ENCODE measurements at regions not wholly inside any gene's neighbourhood (a gene's known extent, or its start where the extent isn't known, plus 50 kb on each side); places are given as distances from the start of the nearest gene placed in this dataset.
"Not testable (repeated sequence)": the region's sequence is repeated elsewhere in the genome, so short reads cannot be mapped to it uniquely, and the experiment has no call there.

DNA sequence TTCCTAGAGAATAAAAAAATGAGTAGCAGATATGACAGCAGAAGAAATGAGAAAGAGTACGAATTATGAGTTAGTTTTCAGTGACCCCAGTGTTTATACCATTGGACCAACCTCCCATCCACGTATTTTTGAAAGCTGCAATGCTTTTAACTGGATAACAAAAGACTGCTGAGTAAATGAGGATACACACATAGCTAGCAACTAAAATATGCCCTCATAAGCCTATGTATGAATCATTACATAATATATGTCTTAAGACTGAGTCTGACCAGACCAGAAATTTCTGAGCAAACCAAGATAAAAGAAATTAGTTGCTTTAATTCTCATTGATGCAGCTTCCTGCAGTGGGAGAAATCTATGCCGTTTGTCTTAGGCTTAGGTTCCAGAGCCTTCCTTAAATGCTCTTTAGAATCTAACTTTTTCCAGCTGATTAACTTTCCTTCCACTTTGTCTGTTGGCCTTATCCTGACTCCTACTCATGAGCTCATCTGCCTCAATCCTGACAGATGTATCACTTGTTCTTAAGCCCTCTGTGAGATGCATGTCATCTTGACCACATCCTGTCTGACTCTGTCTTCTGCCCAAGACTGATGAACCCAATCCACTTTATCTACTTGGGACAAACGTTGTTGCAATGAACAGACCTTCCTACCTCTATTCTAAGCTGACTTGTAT is 301.4 kb upstream of the AADAT start:
- no peak for DNase-seq

- DNase-seq = no peak
Measured at GRCh38 chr4:170389411-170389810, 299.7 kb upstream of the AADAT start.

DNA sequence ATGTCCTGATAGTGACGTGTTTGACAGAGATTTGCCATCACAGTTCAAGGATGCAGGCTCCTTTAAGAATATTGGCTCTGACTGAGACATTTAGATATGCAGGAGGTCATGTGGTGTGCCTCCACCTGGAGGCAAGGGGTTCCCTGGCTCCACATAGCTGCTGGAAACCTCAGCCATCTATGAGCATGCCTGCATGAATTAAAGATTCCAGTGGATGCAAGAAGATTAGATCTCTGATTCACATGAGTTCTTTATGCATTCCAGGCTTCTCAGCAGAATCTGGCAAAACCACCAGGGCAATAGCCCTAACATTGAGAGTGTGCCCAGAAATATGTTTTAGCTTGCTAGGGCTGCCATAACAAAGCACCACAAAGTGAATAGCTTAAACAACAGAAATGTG is 298.5 kb upstream of the AADAT start:
- DNase-seq = no peak

GRCh38 chr4:170386971-170387370 is 297.2 kb upstream of the AADAT start:
- DNase-seq = no peak

- no peak for DNase-seq
Measured at GRCh38 chr4:170386511-170386910, 296.8 kb upstream of the AADAT start.

GRCh38 chr4:170374770-170375169 is 285.0 kb upstream of the AADAT start:
- DNase-seq = no peak

GRCh38 chr4:170348945-170349344 is 259.2 kb upstream of the AADAT start:
- no peak for DNase-seq

DNA sequence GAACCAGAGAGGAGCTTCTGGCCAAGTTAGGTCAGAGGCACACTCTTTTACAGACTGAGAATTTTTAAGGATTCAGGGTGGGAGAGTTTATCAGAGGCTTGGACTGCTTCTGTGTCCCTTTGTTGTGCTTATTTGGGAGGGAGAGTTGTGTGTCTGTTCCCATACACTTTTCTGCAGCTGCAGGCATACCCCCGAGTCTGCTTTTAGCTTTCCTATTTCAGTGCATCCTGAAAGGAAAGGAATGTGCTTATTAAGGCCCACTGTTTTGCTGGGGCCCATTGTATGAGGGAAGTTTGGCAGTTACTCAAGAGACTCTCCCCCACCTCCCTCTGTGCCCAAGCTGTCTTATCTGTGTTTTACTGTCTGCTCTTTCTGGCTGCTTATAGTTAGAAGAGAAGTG is 257.4 kb upstream of the AADAT start:
- not testable (repeated sequence) for DNase-seq

DNA sequence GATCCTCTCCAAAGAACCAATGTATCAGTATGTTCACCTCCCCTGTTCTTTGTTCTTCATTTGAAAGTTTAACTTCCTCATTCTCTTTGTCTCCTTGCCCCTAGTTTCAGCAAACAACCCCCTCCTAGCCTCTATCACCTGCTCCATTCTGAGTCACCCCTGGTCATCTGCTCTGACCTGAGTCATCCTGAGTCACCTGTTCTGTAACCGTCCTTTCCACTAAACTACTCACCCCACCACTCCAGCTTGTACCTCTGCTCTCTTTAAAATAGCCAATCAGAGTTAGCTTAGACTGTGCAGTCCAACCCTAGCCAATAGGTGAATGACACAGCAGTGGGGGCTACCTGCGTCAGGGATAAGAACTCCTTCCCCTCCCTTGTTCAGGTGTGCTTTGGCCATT is 249.8 kb upstream of the AADAT start:
- no peak for DNase-seq

- no peak for DNase-seq
Measured at GRCh38 chr4:170336238-170336775, 246.6 kb upstream of the AADAT start.

- DNase-seq = no peak
Measured at GRCh38 chr4:170325599-170325998, 235.8 kb upstream of the AADAT start.

GRCh38 chr4:170323623-170324022 is 233.9 kb upstream of the AADAT start:
- DNase-seq = no peak

DNA sequence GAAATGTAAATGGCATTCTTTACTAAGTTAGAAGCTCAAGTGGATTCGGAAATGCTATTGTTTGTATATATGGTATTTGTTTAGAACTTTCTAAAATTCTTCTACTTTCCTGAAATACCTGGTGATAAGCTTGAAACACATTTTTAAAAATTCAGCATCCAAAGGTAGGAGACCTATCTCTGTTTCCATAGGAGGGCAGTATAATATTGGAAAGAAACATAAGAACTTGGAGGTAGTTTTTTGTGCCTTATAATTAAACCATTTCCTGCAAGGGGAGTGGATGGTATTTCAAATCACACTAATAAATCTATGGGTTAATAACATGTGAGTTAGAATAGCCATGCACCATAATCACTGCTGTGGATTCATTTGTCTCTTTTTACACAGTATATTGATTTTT is 217.4 kb upstream of the AADAT start:
- DNase-seq = no peak

GRCh38 chr4:170306208-170306607 is 216.5 kb upstream of the AADAT start:
- no peak for DNase-seq

DNA sequence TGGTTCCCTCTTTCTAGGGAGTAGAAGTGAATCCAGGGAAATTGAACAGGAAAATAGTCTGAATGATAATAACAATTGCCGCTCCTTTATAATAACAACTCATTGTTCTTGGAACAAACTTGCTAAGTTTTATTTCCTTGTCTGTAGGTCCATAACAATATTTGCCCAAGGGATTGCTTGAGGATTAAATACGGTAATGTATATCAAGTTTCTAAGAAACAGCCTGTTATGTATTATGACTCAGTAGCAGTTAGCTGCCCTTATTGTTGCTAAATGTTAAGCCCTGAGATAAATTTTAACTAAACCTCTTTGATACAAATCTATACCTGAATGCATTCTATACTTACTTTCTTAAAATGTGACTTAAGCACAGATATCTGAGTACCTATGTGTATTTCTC is 215.9 kb upstream of the AADAT start:
- DNase-seq = no peak

GRCh38 chr4:170281027-170281426 is 191.3 kb upstream of the AADAT start:
- DNase-seq = no peak

DNA sequence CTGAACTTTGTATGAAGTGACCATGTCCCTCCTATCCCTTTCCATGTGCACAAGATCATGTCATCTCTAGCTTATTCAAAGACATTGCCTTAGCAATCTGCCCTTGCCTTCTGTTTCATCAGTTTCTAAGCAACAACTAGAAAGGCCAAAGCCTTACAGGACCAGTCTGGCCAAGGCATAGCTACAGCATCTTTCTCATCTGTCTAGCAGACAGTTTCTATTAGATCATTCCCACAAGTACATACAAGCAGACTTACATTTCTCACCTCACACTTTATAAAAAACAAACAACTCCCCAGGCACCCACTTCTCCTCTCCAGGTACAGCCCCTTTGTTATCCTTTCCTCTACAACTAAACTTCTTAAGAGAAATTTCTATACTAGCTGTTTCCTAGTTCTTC is 188.7 kb upstream of the AADAT start:
- DNase-seq = no peak

DNA sequence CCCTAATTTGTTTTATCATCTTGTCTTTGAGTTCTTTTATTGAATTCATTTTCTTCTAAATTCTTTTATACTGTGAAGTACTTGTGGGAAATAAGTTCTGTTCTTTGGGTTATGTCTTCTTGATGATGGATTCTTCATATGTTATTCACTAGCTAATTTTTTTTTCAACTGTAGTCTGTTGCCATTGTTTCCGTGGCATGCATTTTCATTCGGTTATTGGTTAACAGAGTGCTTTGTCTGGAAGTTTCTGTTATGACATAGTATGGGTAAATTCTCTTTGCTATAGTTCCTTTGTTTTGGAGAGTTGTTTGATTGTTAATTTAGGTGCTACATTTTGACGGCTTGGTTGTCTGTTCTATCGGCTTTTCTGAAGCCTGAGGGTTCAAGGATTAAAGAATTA is 184.9 kb upstream of the AADAT start:
- no peak for DNase-seq

GRCh38 chr4:170272959-170273358 is 183.2 kb upstream of the AADAT start:
- DNase-seq = no peak

GRCh38 chr4:170271723-170272122 is 182.0 kb upstream of the AADAT start:
- DNase-seq = no peak

DNA sequence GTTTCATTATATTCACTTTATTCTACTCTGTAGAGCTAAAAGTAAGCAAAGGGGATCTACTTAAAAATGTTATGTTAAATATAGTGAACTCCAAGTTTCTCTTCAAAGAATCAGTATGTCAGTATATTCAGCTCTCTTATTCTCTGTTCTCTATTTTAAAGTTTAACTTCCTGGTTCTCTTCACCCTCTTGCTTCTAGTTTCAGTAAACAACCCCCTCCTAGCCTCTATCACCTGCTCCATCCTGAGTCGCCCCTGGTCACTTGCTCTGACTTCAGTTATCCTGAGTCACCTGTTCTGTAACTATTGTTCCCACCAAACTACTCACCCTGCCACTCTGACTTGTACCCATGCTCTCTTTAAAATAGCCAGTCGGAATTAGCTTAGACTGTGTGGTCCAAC is 180.9 kb upstream of the AADAT start:
- no peak for DNase-seq

GRCh38 chr4:170269950-170270349 is 180.2 kb upstream of the AADAT start:
- DNase-seq = no peak

GRCh38 chr4:170259631-170260153 is 169.9 kb upstream of the AADAT start:
- DNase-seq = peak; percentile 71

DNA sequence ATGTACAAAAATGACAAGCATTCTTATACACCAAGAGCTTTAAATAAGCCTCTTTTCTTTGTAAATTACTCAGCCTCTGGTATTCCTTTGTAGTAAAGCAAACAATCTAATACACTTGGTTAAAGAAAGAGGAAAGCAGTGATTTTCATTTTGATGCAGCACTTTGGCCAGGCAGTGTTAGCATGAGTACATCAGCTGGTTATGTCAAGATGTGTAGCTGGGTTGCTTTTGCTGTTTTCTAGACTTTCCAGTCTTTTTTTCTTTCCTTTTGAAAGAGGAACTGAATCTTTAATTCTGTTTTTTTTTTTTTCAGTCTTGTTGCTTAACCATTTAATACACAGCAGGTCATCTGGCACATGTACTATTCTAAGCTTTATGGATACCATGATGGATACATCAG is 167.1 kb upstream of the AADAT start:
- no peak for DNase-seq

GRCh38 chr4:170248576-170248975 is 158.8 kb upstream of the AADAT start:
- no peak for DNase-seq
